GM21619 (cell line): ENCODE measurements at regions not wholly inside any gene's neighbourhood (a gene's known extent, or its start where the extent isn't known, plus 50 kb on each side); places are given as distances from the start of the nearest gene placed in this dataset.

Experiments used
- ATAC-seq: cut with Tn5 transposase; IDR thresholded peaks from one replicate; pipeline ENCODE4 v1.9.1; 2021; ENCODE audit not compliant: unreplicated experiment

- no peak for ATAC-seq
Observed at GRCh38 chr5:148708854-148709253, 54.5 kb upstream of the HTR4 start.

DNA sequence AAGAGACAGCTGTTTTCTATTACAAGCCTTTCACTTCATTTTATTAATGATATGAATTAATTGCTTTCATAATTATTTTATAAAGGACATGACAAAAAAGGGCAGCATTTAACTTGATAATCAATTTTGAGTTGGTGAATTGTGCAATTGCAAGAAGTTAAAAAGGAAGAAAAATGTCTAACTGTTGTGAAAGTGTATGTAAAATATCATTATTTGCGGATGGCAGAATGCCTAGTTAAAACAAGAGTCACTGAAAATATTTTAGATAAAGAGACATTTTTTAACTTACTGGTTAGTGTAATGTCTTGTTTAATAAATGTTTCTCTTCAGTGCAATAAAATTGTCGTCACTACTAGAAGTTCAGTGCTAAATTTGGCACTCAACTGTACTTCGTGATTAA, 57.6 kb upstream of the HTR4 start:
- ATAC-seq, result no peak

DNA sequence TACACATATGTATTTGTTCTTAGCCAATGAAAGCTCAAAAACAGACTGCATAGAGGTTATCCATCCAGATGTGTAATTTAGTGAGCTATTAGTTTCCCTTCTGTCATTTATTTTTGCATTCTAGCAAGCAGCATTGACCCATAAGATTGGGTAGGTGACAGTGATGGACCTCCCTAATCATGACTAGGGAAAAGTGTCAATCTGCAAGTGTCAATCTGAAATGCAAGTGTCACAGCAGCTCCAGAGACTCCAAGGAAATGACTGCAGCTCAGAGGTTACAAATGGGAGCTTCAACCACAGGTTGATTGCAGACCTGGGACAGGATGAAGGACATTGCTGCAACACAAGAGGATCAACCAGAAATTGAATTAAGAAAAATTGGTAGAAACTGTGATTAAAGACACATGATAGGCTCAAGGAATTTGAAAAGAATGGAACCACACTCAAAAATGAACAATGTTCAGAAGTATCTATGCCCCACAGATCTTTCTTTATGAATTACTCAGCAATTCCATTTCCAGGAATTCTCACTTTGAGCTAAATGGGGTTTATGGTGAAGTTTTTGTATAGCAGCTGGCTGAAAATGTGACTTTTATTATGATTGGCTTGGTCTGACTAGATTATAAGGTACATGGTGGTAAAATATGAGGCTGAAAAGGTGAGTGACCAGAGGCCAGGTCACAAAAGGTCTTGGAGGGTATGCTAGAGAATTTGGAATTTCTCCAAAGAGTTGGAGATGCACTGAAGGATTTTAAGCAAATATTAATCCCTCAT, 59.6 kb upstream of the HTR4 start:
- no peak for ATAC-seq

GRCh38 chr5:148716716-148717115, 62.4 kb upstream of the HTR4 start:
- no peak for ATAC-seq

- no peak for ATAC-seq
Observed at GRCh38 chr5:148717668-148718067, 63.3 kb upstream of the HTR4 start.

GRCh38 chr5:148719605-148720004, 65.3 kb upstream of the HTR4 start:
- no peak for ATAC-seq

- no peak for ATAC-seq
Observed at GRCh38 chr5:148720257-148720656, 65.9 kb upstream of the HTR4 start.

- no peak for ATAC-seq
Observed at GRCh38 chr5:148723143-148723542, 68.8 kb upstream of the HTR4 start.

GRCh38 chr5:148725675-148726074, 71.3 kb upstream of the HTR4 start:
- ATAC-seq, result no peak

DNA sequence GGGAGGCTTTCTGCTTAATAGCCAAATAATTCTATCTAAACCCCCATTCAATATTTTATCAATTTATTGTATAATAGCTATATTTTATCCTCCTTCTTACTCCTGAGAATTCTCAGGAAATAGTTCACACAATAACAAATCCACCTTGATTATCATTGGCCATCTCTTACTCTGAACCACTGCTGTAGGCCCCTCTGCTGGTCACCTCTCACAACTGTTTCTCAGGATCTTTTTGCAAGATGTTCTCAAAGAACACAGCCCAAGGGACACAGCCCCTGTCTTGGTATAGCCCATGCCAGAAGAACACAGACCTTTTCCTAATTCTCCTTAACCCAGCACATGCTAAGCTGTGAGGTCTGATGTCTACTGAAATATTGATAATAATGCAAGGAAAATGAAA, 74.9 kb upstream of the HTR4 start:
- ATAC-seq, result no peak

DNA sequence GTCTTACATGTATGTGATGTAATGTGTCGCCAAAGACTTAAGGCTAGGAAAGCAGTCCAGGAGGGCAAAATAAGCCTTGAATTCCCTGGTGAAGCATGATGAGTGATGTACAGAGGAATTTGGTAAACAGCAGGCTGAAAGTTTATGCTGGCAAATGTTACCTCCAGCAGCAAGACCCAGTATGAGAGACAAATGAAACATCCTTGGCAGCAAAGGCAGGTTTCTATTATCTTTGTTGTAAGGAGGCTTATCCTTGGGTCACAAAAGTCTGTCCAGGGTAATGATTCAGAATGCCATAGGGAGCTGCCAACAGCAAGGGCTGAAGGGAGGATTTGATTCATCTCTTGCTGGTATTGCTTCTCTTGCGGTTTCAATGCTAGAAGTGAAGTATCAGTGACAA, 75.9 kb upstream of the HTR4 start:
- no peak for ATAC-seq

- peak; percentile 92 for ATAC-seq
Observed at GRCh38 chr5:148730942-148731898, 76.9 kb upstream of the HTR4 start.

- no peak for ATAC-seq
Observed at GRCh38 chr5:148732692-148733091, 78.4 kb upstream of the HTR4 start.

GRCh38 chr5:148733601-148734438, 79.5 kb upstream of the HTR4 start:
- peak; percentile 33 for ATAC-seq

DNA sequence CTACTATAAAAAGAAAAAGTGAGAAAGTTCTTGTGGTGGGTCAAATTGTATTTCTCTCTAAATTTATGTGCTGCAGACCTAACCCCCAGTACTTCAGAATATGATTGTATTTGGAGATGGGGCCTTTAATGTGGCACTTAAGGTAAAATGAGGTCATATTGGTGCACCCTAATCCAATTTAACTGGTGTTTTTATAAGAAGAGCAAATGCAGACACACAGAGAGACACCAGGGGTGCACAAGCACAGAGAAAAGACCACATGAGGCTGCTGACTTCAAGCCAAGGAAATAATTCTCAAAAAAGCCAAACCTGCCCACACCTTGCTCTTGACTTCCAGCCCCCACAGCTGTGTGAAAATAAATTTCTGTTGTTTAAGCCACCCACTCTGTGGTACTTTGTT, 80.2 kb upstream of the HTR4 start:
- ATAC-seq, result no peak

DNA sequence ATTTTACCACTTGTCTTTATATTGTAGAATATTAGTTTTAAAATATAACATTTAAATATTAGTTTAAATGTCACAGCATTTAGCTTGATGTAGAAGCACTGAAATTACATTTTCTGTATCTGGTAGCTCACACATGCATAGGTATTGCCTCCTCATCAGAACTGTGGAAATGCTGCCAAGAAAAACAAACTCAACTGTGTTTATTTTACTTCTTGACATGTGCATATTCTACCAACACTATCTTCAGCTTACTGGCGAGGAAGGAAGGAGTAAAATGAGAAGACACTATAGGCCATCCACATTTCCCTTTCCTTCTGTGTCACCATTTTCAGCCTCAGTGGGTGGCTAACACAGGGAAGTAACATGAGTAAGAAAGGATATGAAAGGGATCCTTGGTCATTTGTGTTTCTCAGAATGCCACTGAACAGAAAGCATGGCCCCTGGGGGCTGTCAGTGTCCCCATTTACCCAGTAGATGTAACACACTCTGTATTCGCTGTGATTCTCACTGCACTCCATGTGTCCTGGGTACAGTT, 81.0 kb upstream of the HTR4 start:
- no peak for ATAC-seq

GRCh38 chr5:148739023-148739422, 84.7 kb upstream of the HTR4 start:
- peak; percentile 48 for ATAC-seq

DNA sequence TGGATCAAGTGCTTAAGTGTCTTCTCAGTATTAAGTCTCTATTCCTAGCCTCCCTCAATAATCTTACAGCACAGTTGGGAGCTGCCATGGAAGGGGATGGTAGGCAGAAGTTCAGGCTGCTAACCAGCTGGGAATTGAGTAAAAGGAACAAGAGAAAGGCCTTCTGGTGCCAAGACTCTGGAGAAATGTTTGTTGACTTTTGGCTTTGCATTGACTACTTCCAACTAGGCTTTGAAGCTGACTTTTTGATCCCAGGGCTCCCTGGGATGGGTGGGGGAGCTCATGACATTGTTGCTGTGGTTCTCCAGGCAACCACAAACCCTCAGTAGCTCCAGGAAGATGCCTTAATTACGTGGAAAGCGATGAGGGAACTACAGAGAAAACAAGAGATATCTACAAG, 85.2 kb upstream of the HTR4 start:
- no peak for ATAC-seq

- no peak for ATAC-seq
Observed at GRCh38 chr5:148740079-148740858, 85.9 kb upstream of the HTR4 start.
